ENCODE measurements at regions not wholly inside any gene's neighbourhood (a gene's known extent, or its start where the extent isn't known, plus 50 kb on each side); places are given as distances from the start of the nearest gene placed in this dataset.

DNA sequence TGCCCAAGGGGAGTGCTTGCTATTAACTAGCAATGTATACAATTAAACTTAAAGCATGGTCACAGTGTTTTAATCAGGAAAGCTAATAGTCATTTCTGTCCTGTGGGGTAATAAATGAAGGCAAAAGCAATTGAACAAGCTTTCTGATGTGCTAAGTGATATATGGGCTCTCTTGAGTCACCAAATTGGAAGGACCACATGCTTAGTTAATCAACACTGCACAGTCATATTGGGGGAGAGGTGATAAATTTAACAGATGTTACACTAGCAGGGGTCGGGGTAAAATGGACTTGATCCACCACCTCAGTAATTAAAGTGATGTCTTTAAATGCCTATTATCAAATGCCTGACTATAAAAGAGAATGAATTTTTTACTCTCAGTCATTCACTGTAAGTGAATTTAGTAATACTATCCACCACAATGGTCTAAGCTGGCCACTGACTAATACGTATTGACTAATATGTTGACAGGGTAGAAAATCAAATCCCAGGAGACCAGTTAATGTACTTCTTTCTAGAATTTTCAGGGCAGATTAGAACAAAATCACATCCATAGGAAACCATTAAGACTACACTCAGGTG lies 736.3 kb downstream of the RPS29 start:
- TF ChIP-seq, protein P1, sequence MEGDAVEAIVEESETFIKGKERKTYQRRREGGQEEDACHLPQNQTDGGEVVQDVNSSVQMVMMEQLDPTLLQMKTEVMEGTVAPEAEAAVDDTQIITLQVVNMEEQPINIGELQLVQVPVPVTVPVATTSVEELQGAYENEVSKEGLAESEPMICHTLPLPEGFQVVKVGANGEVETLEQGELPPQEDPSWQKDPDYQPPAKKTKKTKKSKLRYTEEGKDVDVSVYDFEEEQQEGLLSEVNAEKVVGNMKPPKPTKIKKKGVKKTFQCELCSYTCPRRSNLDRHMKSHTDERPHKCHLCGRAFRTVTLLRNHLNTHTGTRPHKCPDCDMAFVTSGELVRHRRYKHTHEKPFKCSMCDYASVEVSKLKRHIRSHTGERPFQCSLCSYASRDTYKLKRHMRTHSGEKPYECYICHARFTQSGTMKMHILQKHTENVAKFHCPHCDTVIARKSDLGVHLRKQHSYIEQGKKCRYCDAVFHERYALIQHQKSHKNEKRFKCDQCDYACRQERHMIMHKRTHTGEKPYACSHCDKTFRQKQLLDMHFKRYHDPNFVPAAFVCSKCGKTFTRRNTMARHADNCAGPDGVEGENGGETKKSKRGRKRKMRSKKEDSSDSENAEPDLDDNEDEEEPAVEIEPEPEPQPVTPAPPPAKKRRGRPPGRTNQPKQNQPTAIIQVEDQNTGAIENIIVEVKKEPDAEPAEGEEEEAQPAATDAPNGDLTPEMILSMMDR (IDR thresholded peaks at IDR 0.05) = no peak

DNA sequence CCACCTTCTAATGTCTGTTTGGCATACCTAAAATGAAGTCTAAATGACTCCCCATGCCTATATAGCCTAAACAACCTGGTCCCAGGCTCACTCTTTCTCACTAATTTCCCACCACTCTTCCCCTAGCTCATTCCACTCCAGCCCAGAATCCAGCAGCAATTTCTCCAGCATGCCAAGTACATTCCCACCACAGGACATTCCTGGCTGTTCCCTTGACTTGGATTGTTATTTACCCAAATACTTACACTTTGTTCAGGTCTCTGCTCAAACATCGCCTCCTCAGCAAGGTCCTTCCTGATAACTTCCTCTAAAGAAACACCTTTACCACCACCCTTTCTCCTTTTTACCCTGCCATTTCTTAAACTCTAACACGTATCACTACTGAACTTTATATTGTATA lies 743.4 kb downstream of the RPS29 start:
- no peak overlapping the region for H3K4me3 ChIP-seq
- no peaks in the 10 kb centered on the region for H3K36me3 ChIP-seq
- H3K27me3 ChIP-seq = no peaks in the 10 kb centered on the region
- ATAC-seq (peak; percentile 71), DNase-seq (no peak)
- no peak overlapping the region for H3K27ac ChIP-seq
- no peaks in the 10 kb centered on the region for H3K4me1 ChIP-seq
- TF ChIP-seq, protein P1 (IDR thresholded peaks at IDR 0.05) = no peak
- intact Hi-C loops (cut with DNase I) = no loop called here
- no peaks in the 10 kb centered on the region for H3K9me3 ChIP-seq

More for the DNA sequence above, 736.3 kb downstream of the RPS29 start:
- Histone ChIP-seq H3K36me3 (no peaks in the 10 kb centered on the region), H3K27me3 (no peaks in the 10 kb centered on the region), H3K27ac (no peak overlapping the region), H3K4me1 (no peaks in the 10 kb centered on the region), H3K9me3 (no peaks in the 10 kb centered on the region), H3K4me3 (no peak overlapping the region)
- DNase-seq (no peak), ATAC-seq (no peak)
- intact Hi-C loops (cut with DNase I) = no loop called here

DNA sequence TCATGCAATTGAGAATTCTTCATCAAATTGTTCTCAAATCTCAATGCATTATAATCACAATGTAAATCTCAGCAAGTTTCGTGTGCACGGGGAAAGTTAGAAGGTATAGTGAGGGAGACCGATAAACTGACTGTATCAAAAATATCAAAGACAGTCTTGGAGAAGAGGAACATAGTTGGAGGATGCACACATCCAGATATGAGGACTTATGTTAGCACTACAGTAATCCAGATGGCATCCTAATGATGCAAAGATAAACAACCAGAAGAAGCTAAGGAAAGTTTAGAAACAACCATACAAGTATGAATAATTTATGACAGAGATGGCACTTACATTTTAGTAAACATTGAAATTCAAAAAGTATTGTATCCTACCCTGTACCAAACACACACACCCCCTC lies 760.1 kb downstream of the RPS29 start:
- no peak for DNase-seq
- TF ChIP-seq, protein P1 (IDR thresholded peaks at IDR 0.05) = no peak
- peaks cover 0 to 4% of the 10 kb centered on the region in 2 donors for H3K9me3 ChIP-seq

DNA sequence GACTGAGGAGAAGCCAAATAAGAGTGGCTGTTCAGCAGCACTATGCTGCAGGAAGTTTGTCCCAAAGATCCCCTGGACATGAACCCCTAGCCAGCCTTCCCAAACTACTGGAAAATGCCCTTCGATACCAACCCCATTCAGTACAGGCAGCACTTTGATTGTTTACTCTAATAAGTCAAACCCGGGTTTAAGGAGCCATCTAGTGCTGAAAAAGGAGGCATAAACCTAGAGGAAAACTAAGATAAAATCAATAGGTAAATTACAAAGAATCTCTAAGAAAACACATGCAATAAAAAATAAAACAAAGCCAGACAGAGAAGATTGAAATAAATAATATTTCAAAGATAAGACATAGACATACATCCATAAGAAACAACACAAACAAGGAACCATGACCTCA lies 771.6 kb downstream of the RPS29 start:
- DNase-seq (no peak), ATAC-seq (no peak)
- intact Hi-C loops (cut with DNase I) = no loop called here
- Histone ChIP-seq H3K9me3 (no peaks in the 10 kb centered on the region), H3K27ac (no peak overlapping the region), H3K36me3 (no peaks in the 10 kb centered on the region), H3K4me3 (no peak overlapping the region), H3K4me1 (no peaks in the 10 kb centered on the region), H3K27me3 (no peaks in the 10 kb centered on the region)
- TF ChIP-seq, protein P1 (IDR thresholded peaks at IDR 0.05) = no peak

More for the DNA sequence above, 760.1 kb downstream of the RPS29 start:
- ATAC-seq = no peak
- Histone ChIP-seq H3K27ac (no peak overlapping the region), H3K27me3 (no peaks in the 10 kb centered on the region), H3K36me3 (no peaks in the 10 kb centered on the region), H3K4me1 (no peaks in the 10 kb centered on the region), H3K4me3 (no peak overlapping the region)
- intact Hi-C loops (cut with DNase I) = no loop called here

DNA sequence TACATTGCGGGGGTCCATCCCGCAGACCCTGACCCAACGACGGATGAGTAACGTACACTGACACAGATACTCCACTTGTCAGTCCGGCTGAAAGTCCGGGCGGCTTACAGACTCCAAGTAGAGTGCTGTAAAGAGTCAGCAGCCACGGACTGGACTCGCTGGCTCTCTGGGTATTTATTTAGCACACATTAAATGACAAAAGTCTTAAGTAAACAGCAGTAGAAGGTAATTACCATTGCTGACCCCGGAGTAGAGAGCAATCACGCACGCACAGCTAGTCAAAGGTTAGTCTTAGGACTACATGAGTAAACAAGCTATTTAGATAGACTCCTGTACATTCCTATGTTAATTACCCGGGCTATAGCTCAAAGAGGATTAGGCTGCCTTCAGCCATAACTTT lies 780.9 kb downstream of the RPS29 start:
- H3K27ac ChIP-seq = no peak overlapping the region
- H3K4me1 ChIP-seq = no peaks in the 10 kb centered on the region
- H3K9me3 ChIP-seq = peaks cover 0 to 6% of the 10 kb centered on the region in 2 donors
- no peak overlapping the region for H3K4me3 ChIP-seq
- H3K36me3 ChIP-seq = no peaks in the 10 kb centered on the region
- ATAC-seq = no peak
- H3K27me3 ChIP-seq = no peaks in the 10 kb centered on the region
- DNase-seq = peak in 1 of 4 donors; percentile 57
- intact Hi-C loops (cut with DNase I) = no loop called here
- TF ChIP-seq, protein P1 (IDR thresholded peaks at IDR 0.05) = no peak

All from left lung (tissue), 4 donors.